DOHH2 (cell line): ENCODE measurements at regions not wholly inside any gene's neighbourhood (a gene's known extent, or its start where the extent isn't known, plus 50 kb on each side); places are given as distances from the start of the nearest gene placed in this dataset.

ENCODE experiments used
- CTCF ChIP-seq: fragments of 200-600 bp; sonication (generic); IDR thresholded peaks from one replicate; pipeline ENCODE4 v1.5.1; 2014; ENCODE audit warnings: antibody characterized with exemption, mild to moderate bottlenecking, low read depth, low read length; ENCODE audit not compliant: poor library complexity, severe bottlenecking
- EZH2phosphoT487 ChIP-seq: fragments of 200-600 bp; sonication (generic); IDR thresholded peaks from 2 replicates; pipeline ENCODE4 v1.6.1; 2017; ENCODE audit warnings: borderline replicate concordance, mild to moderate bottlenecking, antibody characterized with exemption, low read length, moderate library complexity, mixed read lengths

- TF ChIP-seq CTCF (no peak), EZH2phosphoT487 (no peak)
Measured at GRCh38 chr7:96928965-96929364, 76.4 kb upstream of the DLX6 start.
